Right ventricle myocardium inferior (tissue), 1 donor: ENCODE measurements at regions not wholly inside any gene's neighbourhood (a gene's known extent, or its start where the extent isn't known, plus 50 kb on each side); places are given as distances from the start of the nearest gene placed in this dataset.
"Not testable (repeated sequence)": the region's sequence is repeated elsewhere in the genome, so short reads cannot be mapped to it uniquely, and the experiment has no call there.

Experiments
- ATAC-seq: fragments of 200-7000 bp; cut with Tn5 transposase; one replicate; pipeline ENCODE4 v1.9.1; 2020; ENCODE audit warnings: mild to moderate bottlenecking, moderate library complexity
- DNase-seq: peaks from one replicate; pipeline ENCODE4 v3.0.0; 2021; ENCODE audit errors: missing footprints
- intact Hi-C: fragments of 100-400 bp; cut with DNase I; formaldehyde crosslinking; loops from one replicate; pipeline ENCODE4 v1.11.0; 2022
- donor health status: DM: no; HTN: yes; CAD: no; lungs with severe emphysema.

DNA sequence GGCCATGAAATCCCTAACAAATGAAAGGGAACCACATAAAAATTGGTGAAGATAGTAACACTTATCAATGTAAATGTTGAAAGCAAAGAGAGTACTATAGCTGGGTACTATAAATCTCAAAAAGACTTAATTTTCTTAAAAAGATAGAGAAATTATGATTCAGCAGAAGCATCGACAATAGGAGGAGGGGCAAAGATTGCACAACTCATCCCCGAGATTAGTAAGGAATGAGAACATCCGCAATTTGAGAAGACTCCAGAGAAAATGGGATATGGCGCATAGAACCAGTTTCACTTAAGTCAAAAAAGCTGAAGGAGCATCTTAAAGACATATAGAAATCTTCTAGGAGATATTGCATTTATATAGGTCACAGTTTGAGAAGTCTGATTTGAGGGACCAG is 220.2 kb upstream of the SLC16A7 start:
- intact Hi-C loops: no loop called here
- DNase-seq: no peak
- no peak for ATAC-seq

DNA sequence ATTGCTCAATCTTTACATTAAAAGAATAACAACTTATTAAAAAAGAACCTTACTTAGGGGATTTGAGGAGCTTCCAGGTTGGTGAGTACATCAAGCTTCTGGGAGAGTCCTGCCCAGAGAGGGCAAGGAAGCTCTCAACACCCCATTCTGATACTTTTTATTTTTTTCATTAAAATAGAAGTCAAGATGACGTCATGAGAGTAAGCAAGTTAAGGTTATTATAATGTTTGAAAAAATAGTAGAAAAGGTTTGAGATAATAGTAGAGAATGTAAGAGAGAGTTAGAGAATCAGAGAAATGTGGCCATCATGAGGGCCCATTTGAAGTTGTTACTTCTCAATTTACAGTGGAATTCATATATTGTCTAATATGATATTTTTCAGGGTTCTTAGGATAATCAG is 221.0 kb upstream of the SLC16A7 start:
- no peak for DNase-seq
- intact Hi-C loops: no loop called here
- ATAC-seq: no peak

DNA sequence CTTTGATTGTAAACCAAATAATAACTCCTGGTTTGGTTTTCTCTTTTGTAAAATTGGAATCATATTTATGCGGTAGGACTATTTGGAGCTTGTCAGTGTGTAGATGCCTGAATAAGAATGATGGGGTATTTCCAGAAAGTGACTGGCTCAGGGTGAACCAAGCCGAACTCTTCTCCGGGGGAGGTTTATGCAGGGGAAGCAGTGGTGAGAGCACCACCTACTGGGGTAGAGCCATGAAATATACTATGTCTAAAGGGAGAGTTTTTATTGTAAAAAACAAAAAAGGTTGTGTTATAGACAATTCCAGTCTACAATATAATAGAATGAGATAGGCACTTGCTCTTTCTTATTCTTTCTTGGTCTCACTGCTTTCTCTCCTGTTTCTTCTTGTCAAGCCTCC is 222.9 kb upstream of the SLC16A7 start:
- DNase-seq: no peak
- intact Hi-C loops: no loop called here
- ATAC-seq: no peak

DNA sequence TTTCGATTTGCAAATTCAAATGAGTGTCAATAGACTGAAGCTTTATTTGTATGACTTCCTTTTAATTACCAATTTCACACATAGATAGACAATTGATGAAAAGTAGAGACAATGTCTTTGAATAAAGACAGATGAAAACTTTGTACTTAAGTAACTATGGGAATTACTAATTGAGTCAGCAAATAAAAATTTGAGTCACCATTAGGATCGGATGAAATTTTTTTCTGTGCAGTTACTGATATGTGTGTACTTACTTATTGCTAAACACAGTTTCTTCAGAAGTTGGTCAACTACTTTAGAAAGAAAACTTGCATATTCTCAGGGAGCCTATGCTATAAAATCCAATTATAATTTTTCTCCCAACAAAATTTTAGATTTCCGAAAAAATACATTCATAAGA is 224.9 kb upstream of the SLC16A7 start:
- ATAC-seq (no peak), DNase-seq (no peak)
- intact Hi-C loops: no loop called here

DNA sequence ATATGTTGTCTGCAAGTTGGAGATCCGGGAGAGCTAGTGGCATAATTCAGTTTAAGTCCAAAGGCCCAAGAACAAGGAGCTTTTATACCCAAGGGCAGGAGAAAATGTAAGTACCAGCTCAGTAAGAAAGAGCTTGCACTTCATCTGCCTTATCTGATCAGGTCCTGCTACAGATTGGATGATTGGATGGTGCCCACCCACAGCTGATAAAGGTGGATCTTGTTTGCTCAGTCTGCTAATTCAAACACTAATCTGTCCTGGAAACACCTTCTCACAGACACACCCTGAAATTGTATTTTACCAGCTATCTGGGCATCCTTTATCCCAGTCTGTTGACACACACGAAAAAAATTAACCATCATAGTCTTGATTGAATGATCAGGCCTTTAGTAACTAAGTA is 230.7 kb upstream of the SLC16A7 start:
- DNase-seq (no peak), ATAC-seq (no peak)
- intact Hi-C loops: no loop called here

DNA sequence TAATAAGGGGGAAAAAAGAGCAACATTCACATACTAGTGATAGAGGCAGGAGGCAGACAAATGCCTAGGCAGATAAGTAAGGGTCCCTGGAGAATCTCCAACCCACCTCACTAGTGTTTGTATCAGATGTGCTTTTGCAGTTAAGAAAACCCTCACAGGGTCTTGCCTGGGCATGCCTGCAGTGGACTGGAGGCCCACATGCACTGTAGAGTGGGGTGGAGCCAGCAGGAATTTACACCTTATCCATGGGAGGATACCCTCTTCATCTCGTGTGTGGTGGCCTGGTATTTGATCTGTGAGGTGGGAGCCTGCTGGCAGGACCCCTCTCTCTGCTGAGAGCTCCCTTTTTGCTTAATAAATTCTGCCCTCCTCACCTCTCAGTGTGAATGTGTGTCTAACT is 238.0 kb upstream of the SLC16A7 start:
- DNase-seq: no peak
- intact Hi-C loops: no loop called here
- no peak for ATAC-seq

DNA sequence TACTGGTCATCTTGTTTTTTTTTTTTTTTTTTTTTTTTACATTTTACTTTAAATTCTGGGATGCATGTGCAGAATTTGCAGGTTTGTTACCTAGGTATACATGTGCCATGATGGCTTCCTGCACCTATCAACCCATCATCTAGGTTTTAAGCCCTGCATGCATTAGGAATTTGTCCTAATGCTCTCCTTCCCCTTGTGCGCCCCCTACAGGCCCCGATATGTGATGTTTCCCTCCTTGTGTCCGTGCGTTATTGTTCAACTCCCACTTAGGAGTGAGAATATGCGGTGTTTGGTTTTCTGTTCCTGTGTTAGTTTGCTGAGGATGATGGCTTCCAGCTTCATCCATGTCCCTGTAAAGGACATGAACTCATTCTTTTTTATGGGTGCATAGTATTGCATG is 249.6 kb upstream of the SLC16A7 start:
- intact Hi-C loops, ATAC-seq, DNase-seq: not testable (repeated sequence)

DNA sequence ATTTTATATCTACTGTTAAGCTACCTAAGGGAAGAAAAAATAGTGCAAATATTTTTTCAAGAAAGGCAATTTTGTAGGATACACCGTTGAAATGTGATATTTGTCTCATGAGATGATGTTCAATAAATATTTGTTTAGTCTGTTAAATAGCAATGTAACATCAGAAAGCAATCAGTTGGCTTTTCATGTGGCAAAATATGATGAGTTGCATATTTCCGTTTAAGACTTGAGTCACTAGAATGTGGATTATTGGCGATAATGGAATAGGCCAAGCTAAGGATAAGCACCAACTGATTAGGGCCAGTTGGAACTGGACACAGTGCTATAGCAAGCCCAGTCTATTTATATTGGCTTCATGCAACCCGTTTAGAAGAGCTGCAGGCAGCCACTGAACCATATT is 250.4 kb upstream of the SLC16A7 start:
- no peak for DNase-seq
- no peak for ATAC-seq
- intact Hi-C loops: no loop called here

DNA sequence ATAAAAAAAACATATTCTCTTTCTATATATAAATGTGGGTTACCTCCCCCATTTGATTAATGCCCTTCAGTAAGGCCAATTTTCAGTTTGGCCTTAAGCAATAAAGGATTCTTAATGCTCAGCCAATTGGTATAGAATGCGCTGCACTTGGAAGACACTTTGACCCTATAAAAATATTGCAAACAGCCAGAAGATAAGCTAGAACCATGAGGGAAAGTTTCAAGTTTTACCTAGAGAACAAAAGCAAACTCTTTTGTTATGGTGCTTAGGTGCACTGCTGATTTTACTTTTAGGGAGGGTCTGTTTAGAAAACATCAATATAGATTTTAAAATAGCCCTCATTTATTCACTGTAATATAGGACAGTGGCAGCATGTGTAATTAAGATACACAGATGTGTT is 251.6 kb upstream of the SLC16A7 start:
- ATAC-seq (no peak), DNase-seq (no peak)
- intact Hi-C loops: no loop called here

DNA sequence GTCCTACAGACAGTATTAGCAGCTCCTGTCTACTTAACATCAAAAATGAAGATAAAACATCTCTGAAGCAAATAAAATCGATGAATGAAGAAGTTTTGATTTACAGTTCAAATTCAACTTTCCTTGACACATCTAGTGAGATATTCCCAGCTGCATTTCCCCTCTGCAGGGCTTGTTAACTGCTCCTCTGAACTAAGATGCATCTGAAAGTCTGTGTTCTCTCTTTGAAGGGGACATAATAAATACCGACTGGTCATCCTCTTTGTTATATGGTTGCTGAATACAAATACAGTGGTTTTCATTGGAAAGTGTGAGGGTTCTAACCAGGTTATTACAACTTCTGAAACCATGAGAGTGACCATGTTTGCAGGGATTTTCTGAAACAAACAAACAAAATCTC is 266.4 kb upstream of the SLC16A7 start:
- DNase-seq (no peak), ATAC-seq (no peak)
- intact Hi-C loops: no loop called here

DNA sequence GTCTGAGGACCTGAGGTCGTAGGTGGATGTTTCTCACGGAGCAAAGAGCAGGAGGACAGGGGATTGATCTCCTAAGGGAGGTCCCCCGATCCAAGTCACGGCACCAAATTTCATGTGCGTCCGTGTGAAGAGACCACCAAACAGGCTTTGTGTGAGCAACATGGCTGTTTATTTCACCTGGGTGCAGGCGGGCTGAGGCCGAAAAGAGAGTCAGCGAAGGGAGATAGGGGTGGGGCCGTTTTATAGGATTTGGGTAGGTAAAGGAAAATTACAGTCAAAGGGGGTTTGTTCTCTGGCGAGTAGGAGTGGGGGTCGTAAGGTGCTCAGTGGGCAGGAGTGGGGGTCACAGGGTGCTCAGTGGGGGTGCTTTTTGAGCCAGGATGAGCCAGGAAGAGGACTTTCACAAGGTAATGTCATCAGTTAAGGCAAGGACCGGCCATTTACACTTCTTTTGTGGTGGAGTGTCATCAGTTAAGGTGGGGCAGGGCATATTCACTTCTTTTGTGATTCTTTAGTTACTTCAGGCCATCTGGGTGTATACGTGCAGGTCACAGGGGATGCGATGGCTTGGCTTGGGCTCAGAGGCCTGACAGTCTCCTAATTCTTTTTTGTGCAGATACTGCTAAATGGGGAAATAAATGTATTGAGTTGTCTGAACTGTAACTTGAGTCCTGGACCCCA is 267.3 kb upstream of the SLC16A7 start:
- intact Hi-C loops, DNase-seq, ATAC-seq: not testable (repeated sequence)

DNA sequence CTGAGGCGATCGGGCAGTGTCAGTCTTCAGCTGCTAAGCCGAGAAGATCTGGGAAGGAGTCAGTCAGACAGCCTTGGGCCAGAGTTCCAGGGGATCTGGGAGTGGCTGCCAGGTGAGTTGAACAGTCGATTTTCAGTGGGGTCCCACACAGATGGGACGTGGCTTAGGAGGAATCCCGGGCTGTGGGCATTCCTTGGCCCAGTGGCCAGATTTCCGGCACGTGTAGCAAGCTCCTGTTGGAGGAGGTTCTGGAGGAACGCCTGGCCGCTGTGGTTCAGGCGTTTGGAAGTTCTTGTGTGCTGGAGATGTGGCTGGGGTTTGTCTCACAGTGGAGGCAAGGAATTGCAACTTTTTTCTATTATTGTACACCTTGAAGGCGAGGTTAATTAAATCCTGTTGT is 269.4 kb upstream of the SLC16A7 start:
- DNase-seq, intact Hi-C loops, ATAC-seq: not testable (repeated sequence)

DNA sequence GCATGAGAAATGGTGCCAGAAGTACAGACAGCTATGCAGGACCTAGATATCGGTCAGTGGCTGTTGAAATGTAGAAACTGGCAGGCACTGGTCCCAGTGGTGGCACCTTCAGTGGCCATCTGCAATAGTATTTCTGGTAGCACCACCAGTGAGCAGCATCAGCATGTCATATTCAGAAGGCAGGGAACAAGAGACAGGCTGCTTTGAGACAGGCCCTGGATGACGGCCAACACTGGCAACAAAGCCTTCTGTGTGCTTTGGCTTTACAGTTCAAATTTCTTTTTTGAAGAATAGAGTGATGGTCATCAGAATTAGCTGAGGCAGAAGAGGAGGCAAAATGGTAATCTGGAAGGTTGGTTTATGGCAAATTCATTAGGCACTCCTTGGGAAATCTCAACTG is 273.4 kb upstream of the SLC16A7 start:
- DNase-seq (no peak), ATAC-seq (no peak)
- intact Hi-C loops: no loop called here

DNA sequence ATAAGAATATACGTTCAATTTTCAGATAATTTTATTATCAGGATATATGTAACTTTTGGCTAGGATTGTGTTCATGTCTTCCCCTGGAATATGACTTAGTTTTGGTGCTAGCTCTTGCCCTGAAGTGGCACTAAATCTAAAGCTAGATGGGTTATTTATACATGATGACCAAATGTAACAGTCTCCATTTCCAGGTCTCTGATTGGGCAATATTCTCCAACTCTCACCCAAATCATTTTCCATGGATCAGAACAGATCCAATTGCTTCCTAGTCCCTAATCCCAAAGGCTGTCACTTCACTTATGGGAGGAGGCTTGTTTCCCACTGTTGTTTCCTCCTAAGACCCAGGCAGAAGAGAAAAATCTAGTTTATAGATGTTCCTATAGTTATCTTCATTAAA is 274.6 kb upstream of the SLC16A7 start:
- ATAC-seq (no peak), DNase-seq (no peak)
- intact Hi-C loops: no loop called here

DNA sequence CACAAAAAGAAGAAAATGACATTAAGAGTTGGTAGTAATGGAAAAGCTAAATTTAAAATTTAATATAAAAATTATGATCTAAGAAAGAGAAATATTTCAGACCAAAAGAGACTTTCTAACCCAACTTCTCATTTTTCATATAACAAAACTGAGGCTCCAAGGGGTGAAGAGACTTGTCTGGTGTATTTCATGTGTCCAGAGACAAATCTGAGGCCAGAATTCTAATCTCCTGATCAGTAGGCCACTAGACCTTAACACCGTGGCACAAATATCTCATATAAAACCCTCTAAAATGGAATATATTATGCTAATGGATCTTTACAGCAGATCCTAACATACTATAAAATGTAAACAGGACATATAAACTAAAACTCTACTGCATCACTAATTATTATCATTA is 275.7 kb upstream of the SLC16A7 start:
- DNase-seq (no peak), ATAC-seq (no peak)
- intact Hi-C loops: no loop called here

DNA sequence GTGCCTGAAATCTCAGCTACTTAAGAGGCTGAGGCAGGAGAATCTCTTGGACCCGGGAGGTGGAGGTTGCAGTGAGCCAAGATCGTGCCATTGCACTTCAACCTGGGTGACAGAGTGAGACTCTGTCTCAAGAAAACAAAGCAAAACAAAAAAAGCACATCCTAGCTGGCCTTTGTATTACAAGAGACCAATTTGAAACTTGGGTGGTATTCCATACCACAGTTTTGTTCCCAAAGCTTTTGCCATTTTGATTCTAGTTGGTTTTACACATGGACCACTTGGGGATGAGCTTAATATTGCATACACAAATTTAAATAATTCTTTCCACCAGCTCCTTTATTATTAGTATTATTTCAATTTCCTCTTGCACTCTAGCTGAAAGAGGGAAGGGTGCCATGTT is 276.9 kb upstream of the SLC16A7 start:
- ATAC-seq: no peak
- intact Hi-C loops: no loop called here
- DNase-seq: no peak

DNA sequence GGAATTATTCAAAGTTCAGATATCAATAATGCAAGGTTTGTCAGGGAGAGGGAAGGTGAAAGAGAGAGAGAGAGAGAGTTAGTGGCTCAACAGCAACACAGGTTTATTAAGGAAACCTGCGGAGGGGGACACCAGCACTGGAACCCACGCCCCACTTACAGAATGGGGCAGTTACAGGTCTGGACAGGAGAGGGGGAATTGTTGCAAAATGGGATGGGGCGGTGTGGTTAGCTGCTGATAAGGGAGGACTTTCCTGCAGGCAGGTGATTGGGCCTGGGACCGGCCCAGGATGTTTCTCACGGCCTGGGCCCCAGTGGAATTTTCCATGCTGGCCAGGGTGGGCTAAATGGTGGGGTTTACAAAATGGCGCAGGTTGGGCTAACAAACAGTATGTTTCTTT is 278.2 kb upstream of the SLC16A7 start:
- DNase-seq: peak; percentile 4
- intact Hi-C loops: no loop called here
- no peak for ATAC-seq

DNA sequence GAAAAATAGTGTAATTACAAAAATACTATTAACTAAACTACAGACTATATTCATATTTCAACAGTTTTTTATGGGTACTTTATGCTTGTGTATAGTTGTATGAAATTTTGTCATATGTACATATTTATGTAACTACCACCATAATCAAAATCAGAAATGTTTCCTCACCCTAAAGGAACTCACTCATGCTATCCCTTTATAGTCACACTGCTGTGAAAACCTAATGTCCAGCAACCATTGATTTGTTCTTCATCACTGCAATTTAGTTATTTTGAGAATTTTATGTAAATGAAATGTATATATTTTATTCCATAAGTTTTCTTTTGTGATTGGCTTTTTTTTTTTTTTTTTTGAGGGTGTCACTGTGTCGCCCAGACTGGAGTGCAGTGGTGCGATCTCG is 278.9 kb upstream of the SLC16A7 start:
- DNase-seq (no peak), ATAC-seq (no peak)
- intact Hi-C loops: no loop called here

DNA sequence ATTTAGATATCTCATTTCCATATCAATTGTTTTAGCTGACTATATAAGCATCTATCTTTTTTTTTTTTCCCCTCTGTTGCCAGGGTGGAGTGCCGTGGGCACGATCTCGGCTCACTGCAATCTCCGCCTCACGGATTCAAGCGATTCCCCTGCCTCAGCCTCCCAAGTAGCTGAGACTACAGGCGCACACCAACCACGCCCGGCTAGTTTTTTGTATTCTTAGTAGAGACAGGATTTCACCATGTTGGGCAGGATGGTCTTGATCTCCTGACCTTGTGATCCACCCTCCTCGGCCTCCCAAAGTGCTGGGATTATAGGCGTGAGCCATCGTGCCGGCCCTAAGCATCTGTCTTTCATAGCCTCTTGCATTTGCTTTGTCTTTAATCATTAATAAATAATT is 279.5 kb upstream of the SLC16A7 start:
- ATAC-seq, intact Hi-C loops: not testable (repeated sequence)

DNA sequence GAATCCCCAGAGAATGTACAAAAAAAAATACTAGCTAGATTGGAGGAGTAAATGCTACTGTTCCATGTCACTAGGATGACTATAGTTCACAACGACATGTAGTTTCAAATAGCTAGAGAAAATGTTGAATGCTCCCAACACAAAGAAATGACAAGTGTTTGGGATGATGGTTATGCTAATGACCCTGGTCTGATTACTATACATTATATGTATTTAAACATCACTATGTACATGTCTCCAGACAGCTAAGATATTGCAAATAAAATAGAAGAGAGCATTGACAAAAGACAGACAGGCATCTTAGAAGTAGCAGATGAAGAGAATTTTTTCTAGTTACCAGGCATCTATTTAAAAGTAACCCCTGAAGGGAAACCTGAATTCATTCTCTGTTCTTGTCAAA is 281.6 kb upstream of the SLC16A7 start:
- no peak for ATAC-seq
- intact Hi-C loops: no loop called here
- no peak for DNase-seq

More for the DNA sequence above, 279.5 kb upstream of the SLC16A7 start:
- DNase-seq: peak; percentile 30

DNA sequence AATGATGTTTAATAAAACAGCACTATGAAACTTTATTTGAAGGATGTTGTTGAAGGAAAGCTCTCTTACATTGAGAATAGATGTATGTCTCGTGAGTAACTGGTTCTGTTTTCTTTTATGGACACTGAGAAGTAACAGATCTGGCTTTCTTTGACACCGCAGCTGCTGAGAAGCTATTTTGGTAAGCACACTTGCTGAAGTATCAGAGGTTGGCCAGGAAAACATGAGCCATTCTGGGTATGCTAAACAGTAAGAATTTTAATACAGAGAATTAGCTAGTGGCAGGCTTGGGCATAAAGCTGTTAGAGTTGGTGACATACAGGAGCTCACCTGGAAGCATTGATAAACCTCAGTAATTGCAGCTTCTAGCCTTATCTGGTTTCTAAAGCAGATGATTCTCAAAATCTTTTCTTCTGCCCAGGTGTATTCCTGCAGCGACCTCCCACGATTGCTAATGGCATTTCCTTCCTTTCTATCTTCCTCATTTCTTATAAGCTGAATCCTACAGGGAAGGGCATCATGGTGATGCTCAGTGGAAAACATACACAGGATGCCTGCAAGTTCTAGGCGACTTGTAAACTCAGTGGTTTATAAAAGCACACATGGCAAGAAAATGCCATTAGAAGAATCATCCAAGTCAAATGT is 291.6 kb upstream of the SLC16A7 start:
- DNase-seq (no peak), ATAC-seq (no peak)
- intact Hi-C loops: no loop called here
